ENCODE measurements at regions not wholly inside any gene's neighbourhood (a gene's known extent, or its start where the extent isn't known, plus 50 kb on each side); places are given as distances from the start of the nearest gene placed in this dataset.

- H3K4me3 Mint-ChIP-seq: no peak overlapping the region
- no peaks in the 10 kb centered on the region for H3K36me3 Mint-ChIP-seq (ENCODE audit: insufficient read depth)
- no peak for DNase-seq
- H3K4me1 Mint-ChIP-seq (ENCODE audit: low read depth): no peaks in the 10 kb centered on the region
- ATAC-seq: no peak
- no peaks in the 10 kb centered on the region for H3K27me3 Mint-ChIP-seq (ENCODE audit: low read depth)
- no peaks in the 10 kb centered on the region for H3K9me3 Mint-ChIP-seq
Observed at GRCh38 chr10:130484468-130485180, 348.4 kb downstream of the GLRX3 start.

GRCh38 chr10:130485236-130485957 is 349.2 kb downstream of the GLRX3 start:
- Mint-ChIP-seq H3K4me3 (no peak overlapping the region), H3K9me3 (no peaks in the 10 kb centered on the region), H3K27me3 (ENCODE audit: low read depth) (no peaks in the 10 kb centered on the region)

GRCh38 chr10:130485958-130486895 is 350.0 kb downstream of the GLRX3 start:
- Mint-ChIP-seq H3K36me3 (ENCODE audit: insufficient read depth) (no peaks in the 10 kb centered on the region), H3K4me3 (no peak overlapping the region), H3K4me1 (ENCODE audit: low read depth) (no peaks in the 10 kb centered on the region), H3K9me3 (no peaks in the 10 kb centered on the region), H3K27me3 (ENCODE audit: low read depth) (no peaks in the 10 kb centered on the region)
- DNase-seq: no peak
- ATAC-seq: no peak

More at GRCh38 chr10:130485236-130485957, 349.2 kb downstream of the GLRX3 start:
- no peak for DNase-seq
- H3K4me1 Mint-ChIP-seq (ENCODE audit: low read depth): no peaks in the 10 kb centered on the region
- no peak for ATAC-seq
- H3K36me3 Mint-ChIP-seq (ENCODE audit: insufficient read depth): no peaks in the 10 kb centered on the region

GRCh38 chr10:130486906-130487305 is 350.7 kb downstream of the GLRX3 start:
- H3K4me3 Mint-ChIP-seq: no peak overlapping the region
- DNase-seq: no peak
- H3K9me3 Mint-ChIP-seq: no peaks in the 10 kb centered on the region
- H3K4me1 Mint-ChIP-seq (ENCODE audit: low read depth): no peaks in the 10 kb centered on the region
- H3K27me3 Mint-ChIP-seq (ENCODE audit: low read depth): no peaks in the 10 kb centered on the region
- no peak for ATAC-seq
- no peaks in the 10 kb centered on the region for H3K36me3 Mint-ChIP-seq (ENCODE audit: insufficient read depth)

- no peaks in the 10 kb centered on the region for H3K27me3 Mint-ChIP-seq (ENCODE audit: low read depth)
- DNase-seq (no peak), ATAC-seq (no peak)
- H3K4me3 Mint-ChIP-seq: no peak overlapping the region
- H3K36me3 Mint-ChIP-seq (ENCODE audit: insufficient read depth): no peaks in the 10 kb centered on the region
- H3K9me3 Mint-ChIP-seq: no peaks in the 10 kb centered on the region
- no peaks in the 10 kb centered on the region for H3K4me1 Mint-ChIP-seq (ENCODE audit: low read depth)
Observed at GRCh38 chr10:130487566-130487965, 351.4 kb downstream of the GLRX3 start.

GRCh38 chr10:130489891-130490290 is 353.7 kb downstream of the GLRX3 start:
- Mint-ChIP-seq H3K36me3 (ENCODE audit: insufficient read depth) (no peaks in the 10 kb centered on the region), H3K4me3 (no peak overlapping the region), H3K27me3 (ENCODE audit: low read depth) (no peaks in the 10 kb centered on the region), H3K9me3 (no peaks in the 10 kb centered on the region), H3K4me1 (ENCODE audit: low read depth) (no peaks in the 10 kb centered on the region)
- DNase-seq (no peak), ATAC-seq (no peak)

- Mint-ChIP-seq H3K27me3 (ENCODE audit: low read depth) (no peaks in the 10 kb centered on the region), H3K4me3 (no peak overlapping the region), H3K9me3 (no peaks in the 10 kb centered on the region), H3K4me1 (ENCODE audit: low read depth) (no peaks in the 10 kb centered on the region), H3K36me3 (ENCODE audit: insufficient read depth) (no peaks in the 10 kb centered on the region)
- no peak for ATAC-seq
- no peak for DNase-seq
Observed at GRCh38 chr10:130491011-130491692, 355.0 kb downstream of the GLRX3 start.

GRCh38 chr10:130491693-130492050 is 355.5 kb downstream of the GLRX3 start:
- DNase-seq: no peak

GRCh38 chr10:130492266-130492934 is 356.2 kb downstream of the GLRX3 start:
- no peak for DNase-seq
- H3K27me3 Mint-ChIP-seq (ENCODE audit: low read depth): no peaks in the 10 kb centered on the region
- H3K9me3 Mint-ChIP-seq: no peaks in the 10 kb centered on the region
- ATAC-seq: no peak
- no peak overlapping the region for H3K4me3 Mint-ChIP-seq
- H3K36me3 Mint-ChIP-seq (ENCODE audit: insufficient read depth): no peaks in the 10 kb centered on the region
- no peaks in the 10 kb centered on the region for H3K4me1 Mint-ChIP-seq (ENCODE audit: low read depth)

More at GRCh38 chr10:130491693-130492050, 355.5 kb downstream of the GLRX3 start:
- no peaks in the 10 kb centered on the region for H3K27me3 Mint-ChIP-seq (ENCODE audit: low read depth)
- H3K9me3 Mint-ChIP-seq: no peaks in the 10 kb centered on the region
- ATAC-seq: no peak
- no peaks in the 10 kb centered on the region for H3K4me1 Mint-ChIP-seq (ENCODE audit: low read depth)
- no peaks in the 10 kb centered on the region for H3K36me3 Mint-ChIP-seq (ENCODE audit: insufficient read depth)
- H3K4me3 Mint-ChIP-seq: no peak overlapping the region

GRCh38 chr10:130493021-130493420 is 356.8 kb downstream of the GLRX3 start:
- H3K27me3 Mint-ChIP-seq (ENCODE audit: low read depth): no peaks in the 10 kb centered on the region
- no peaks in the 10 kb centered on the region for H3K4me1 Mint-ChIP-seq (ENCODE audit: low read depth)
- H3K4me3 Mint-ChIP-seq: no peak overlapping the region
- DNase-seq: no peak
- no peaks in the 10 kb centered on the region for H3K36me3 Mint-ChIP-seq (ENCODE audit: insufficient read depth)
- no peaks in the 10 kb centered on the region for H3K9me3 Mint-ChIP-seq
- no peak for ATAC-seq

- no peak for ATAC-seq
- H3K9me3 Mint-ChIP-seq: no peaks in the 10 kb centered on the region
- H3K36me3 Mint-ChIP-seq (ENCODE audit: insufficient read depth): no peaks in the 10 kb centered on the region
- no peak overlapping the region for H3K4me3 Mint-ChIP-seq
- no peak for DNase-seq
- H3K4me1 Mint-ChIP-seq (ENCODE audit: low read depth): no peaks in the 10 kb centered on the region
- H3K27me3 Mint-ChIP-seq (ENCODE audit: low read depth): no peaks in the 10 kb centered on the region
Observed at GRCh38 chr10:130493446-130494145, 357.4 kb downstream of the GLRX3 start.

GRCh38 chr10:130495116-130495862 is 359.1 kb downstream of the GLRX3 start:
- Mint-ChIP-seq H3K4me3 (no peak overlapping the region), H3K36me3 (ENCODE audit: insufficient read depth) (no peaks in the 10 kb centered on the region), H3K4me1 (ENCODE audit: low read depth) (no peaks in the 10 kb centered on the region), H3K27me3 (ENCODE audit: low read depth) (no peaks in the 10 kb centered on the region), H3K9me3 (no peaks in the 10 kb centered on the region)
- ATAC-seq: no peak
- no peak for DNase-seq

Measured in activated T-cell treated with anti-CD3 and anti-CD28 coated beads, Interleukin-2, amount 50 U/mL, for 4 hours (primary cell).